Neural progenitor cell (in vitro differentiated cells): ENCODE measurements at regions not wholly inside any gene's neighbourhood (a gene's known extent, or its start where the extent isn't known, plus 50 kb on each side); places are given as distances from the start of the nearest gene placed in this dataset.

ENCODE experiments used
- EZH2 ChIP-seq: fragments of 200-600 bp; sonication (generic); IDR thresholded peaks from 2 replicates; pipeline ENCODE4 v1.6.1; 2017; ENCODE audit warnings: antibody characterized with exemption, mild to moderate bottlenecking, moderate library complexity
- EZH2phosphoT487 ChIP-seq: fragments of 200-600 bp; sonication (generic); IDR thresholded peaks from 2 replicates; pipeline ENCODE4 v1.6.1; 2017; ENCODE audit warnings: antibody characterized with exemption
- TF ChIP-seq, protein P1 (sequence below): fragments of 200-600 bp; sonication (generic); IDR thresholded peaks from 2 replicates; pipeline ENCODE4 v1.5.1; 2017; ENCODE audit warnings: antibody characterized with exemption, mild to moderate bottlenecking

DNA sequence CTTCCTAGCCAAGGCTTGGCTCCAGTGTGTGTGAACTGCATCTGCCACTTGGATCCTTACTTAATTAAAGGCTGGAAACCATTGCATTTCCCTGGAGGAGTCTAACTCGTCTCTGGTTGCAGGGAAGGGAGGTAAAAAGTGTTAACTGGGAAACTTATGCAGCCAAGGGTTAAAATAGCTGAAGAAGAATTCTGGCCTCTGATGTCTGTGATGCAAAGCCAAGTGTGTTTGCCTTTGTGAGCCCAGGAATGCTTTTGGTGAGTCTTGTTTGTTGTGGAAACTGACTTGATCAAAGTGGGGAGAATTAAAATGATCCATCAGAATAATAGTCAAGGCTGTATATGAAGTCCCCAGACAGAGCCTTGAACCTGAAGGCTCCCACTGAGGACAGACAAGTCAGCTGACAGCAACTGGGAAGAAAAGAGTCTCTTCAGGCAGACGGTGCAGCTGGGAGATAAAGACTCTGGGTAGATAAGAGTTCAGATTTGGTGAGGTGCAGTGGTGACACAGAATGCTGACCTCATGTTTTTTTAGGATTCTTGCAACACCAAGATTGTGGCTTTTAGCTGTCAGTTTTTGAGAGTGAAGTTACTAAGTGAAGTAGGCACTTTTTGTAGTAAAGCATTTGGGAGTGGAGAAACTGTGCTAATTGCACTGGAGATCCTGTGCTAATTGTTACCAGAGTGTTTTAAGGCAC, 59.5 kb upstream of the WLS start:
- TF ChIP-seq, protein P1, sequence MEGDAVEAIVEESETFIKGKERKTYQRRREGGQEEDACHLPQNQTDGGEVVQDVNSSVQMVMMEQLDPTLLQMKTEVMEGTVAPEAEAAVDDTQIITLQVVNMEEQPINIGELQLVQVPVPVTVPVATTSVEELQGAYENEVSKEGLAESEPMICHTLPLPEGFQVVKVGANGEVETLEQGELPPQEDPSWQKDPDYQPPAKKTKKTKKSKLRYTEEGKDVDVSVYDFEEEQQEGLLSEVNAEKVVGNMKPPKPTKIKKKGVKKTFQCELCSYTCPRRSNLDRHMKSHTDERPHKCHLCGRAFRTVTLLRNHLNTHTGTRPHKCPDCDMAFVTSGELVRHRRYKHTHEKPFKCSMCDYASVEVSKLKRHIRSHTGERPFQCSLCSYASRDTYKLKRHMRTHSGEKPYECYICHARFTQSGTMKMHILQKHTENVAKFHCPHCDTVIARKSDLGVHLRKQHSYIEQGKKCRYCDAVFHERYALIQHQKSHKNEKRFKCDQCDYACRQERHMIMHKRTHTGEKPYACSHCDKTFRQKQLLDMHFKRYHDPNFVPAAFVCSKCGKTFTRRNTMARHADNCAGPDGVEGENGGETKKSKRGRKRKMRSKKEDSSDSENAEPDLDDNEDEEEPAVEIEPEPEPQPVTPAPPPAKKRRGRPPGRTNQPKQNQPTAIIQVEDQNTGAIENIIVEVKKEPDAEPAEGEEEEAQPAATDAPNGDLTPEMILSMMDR: no peak
- TF ChIP-seq EZH2phosphoT487: no peak
- TF ChIP-seq EZH2: no peak
